Neural progenitor cell (in vitro differentiated cells): ENCODE measurements at regions not wholly inside any gene's neighbourhood (a gene's known extent, or its start where the extent isn't known, plus 50 kb on each side); places are given as distances from the start of the nearest gene placed in this dataset.
A peak's percentile ranks its signal among the peaks of the same experiment; 100 is the strongest.

Experiments used
- DNase-seq: peaks from one replicate; pipeline ENCODE4 v3.0.0-alpha.2; 2016; ENCODE audit warnings: low spot score
- H2AFZ ChIP-seq: fragments of 200-600 bp; sonication (generic); replicated peaks from 2 replicates; pipeline ENCODE4 v1.6.1; 2016; ENCODE audit warnings: antibody characterized with exemption
- H3F3A ChIP-seq: fragments of 200-600 bp; sonication (generic); 2 replicates; pipeline ENCODE4 v1.6.1; 2016; ENCODE audit warnings: antibody characterized with exemption, low read depth
- H3K27ac ChIP-seq: fragments of 200-600 bp; sonication (generic); 2 replicates; pipeline ENCODE4 v1.5.1; 2016; ENCODE audit warnings: mild to moderate bottlenecking
- H3K27me3 ChIP-seq: fragments of 200-600 bp; sonication (generic); 2 replicates; pipeline ENCODE4 v1.6.1; 2016; ENCODE audit warnings: mild to moderate bottlenecking, moderate library complexity
- H3K36me3 ChIP-seq: fragments of 200-600 bp; sonication (generic); 2 replicates; pipeline ENCODE4 v1.5.1; 2016
- H3K4me1 ChIP-seq: fragments of 200-600 bp; sonication (generic); 2 replicates; pipeline ENCODE4 v1.6.1; 2016; ENCODE audit warnings: mixed run types
- H3K4me2 ChIP-seq: fragments of 200-600 bp; sonication (generic); 2 replicates; pipeline ENCODE4 v1.6.1; 2016
- H3K4me3 ChIP-seq: fragments of 200-600 bp; sonication (generic); 2 replicates; pipeline ENCODE4 v1.5.1; 2016
- H3K79me2 ChIP-seq: fragments of 200-600 bp; sonication (generic); 2 replicates; pipeline ENCODE4 v1.6.1; 2016; ENCODE audit warnings: low read depth
- H3K9ac ChIP-seq: fragments of 200-600 bp; sonication (generic); 2 replicates; pipeline ENCODE4 v1.6.1; 2016
- H3K9me3 ChIP-seq: fragments of 200-600 bp; sonication (generic); 2 replicates; pipeline ENCODE4 v1.5.1; 2016; ENCODE audit warnings: low read depth
- H4K20me1 ChIP-seq: fragments of 200-600 bp; sonication (generic); 2 replicates; pipeline ENCODE4 v1.6.1; 2016; ENCODE audit warnings: low read depth
- H3K27ac Mint-ChIP-seq: 3 replicates; pipeline ENCODE4 v1.8.0; 2021; ENCODE audit warnings: mixed read lengths
- H3K27me3 Mint-ChIP-seq: 2 replicates; pipeline ENCODE4 v1.8.0; 2022; ENCODE audit warnings: low read depth, mild to moderate bottlenecking, inconsistent platforms, moderate library complexity, mixed read lengths; ENCODE audit not compliant: insufficient read depth
- H3K36me3 Mint-ChIP-seq: 3 replicates; pipeline ENCODE4 v1.8.0; 2021; ENCODE audit warnings: mixed read lengths
- H3K4me1 Mint-ChIP-seq: 3 replicates; pipeline ENCODE4 v1.8.0; 2021; ENCODE audit warnings: mixed read lengths
- H3K4me3 Mint-ChIP-seq: 3 replicates; pipeline ENCODE4 v1.8.0; 2021; ENCODE audit warnings: mild to moderate bottlenecking, moderate library complexity, mixed read lengths
- H3K9me3 Mint-ChIP-seq: 3 replicates; pipeline ENCODE4 v1.8.0; 2020; ENCODE audit warnings: mixed read lengths
- CTCF ChIP-seq: fragments of 200-600 bp; sonication (generic); IDR thresholded peaks from 2 replicates; pipeline ENCODE4 v1.5.1; 2017; ENCODE audit warnings: antibody characterized with exemption, mild to moderate bottlenecking
- EZH2 ChIP-seq: fragments of 200-600 bp; sonication (generic); IDR thresholded peaks from 2 replicates; pipeline ENCODE4 v1.6.1; 2017; ENCODE audit warnings: antibody characterized with exemption, mild to moderate bottlenecking, moderate library complexity
- EZH2phosphoT487 ChIP-seq: fragments of 200-600 bp; sonication (generic); IDR thresholded peaks from 2 replicates; pipeline ENCODE4 v1.6.1; 2017; ENCODE audit warnings: antibody characterized with exemption

- TF ChIP-seq EZH2, result no peak
- no peak for TF ChIP-seq CTCF
- Mint-ChIP-seq H3K4me1 (peaks cover 18% of the 10 kb centered on the region), H3K36me3 (no peaks in the 10 kb centered on the region), H3K9me3 (no peaks in the 10 kb centered on the region), H3K27ac (no peak overlapping the region), H3K27me3 (peaks cover 20% of the 10 kb centered on the region), H3K4me3 (no peak overlapping the region)
- Histone ChIP-seq H3K4me3 (no peak overlapping the region), H3K9ac (no peak overlapping the region), H3K4me1 (no peaks in the 10 kb centered on the region), H4K20me1 (peaks cover 5% of the 10 kb centered on the region), H3K79me2 (no peaks in the 10 kb centered on the region), H3F3A (no peaks in the 10 kb centered on the region), H3K27me3 (peaks cover 14% of the 10 kb centered on the region), H3K36me3 (no peaks in the 10 kb centered on the region), H2AFZ (no peak overlapping the region), H3K9me3 (no peaks in the 10 kb centered on the region), H3K4me2 (no peak overlapping the region), H3K27ac (no peak overlapping the region)
- DNase-seq, result no peak
Measured at GRCh38 chr22:26927821-26928220, 270.4 kb downstream of the MIAT start.

GRCh38 chr22:26931471-26931870 lies 274.1 kb downstream of the MIAT start:
- Histone ChIP-seq H4K20me1 (no peaks in the 10 kb centered on the region), H3F3A (no peaks in the 10 kb centered on the region), H3K4me2 (no peak overlapping the region), H3K27me3 (peaks cover 9% of the 10 kb centered on the region), H3K27ac (no peak overlapping the region), H3K36me3 (no peaks in the 10 kb centered on the region), H3K9me3 (no peaks in the 10 kb centered on the region), H3K4me1 (no peaks in the 10 kb centered on the region), H2AFZ (no peak overlapping the region), H3K9ac (no peak overlapping the region), H3K4me3 (no peak overlapping the region), H3K79me2 (no peaks in the 10 kb centered on the region)
- H3K27me3 Mint-ChIP-seq, result peaks cover 9% of the 10 kb centered on the region
- H3K27ac Mint-ChIP-seq, result peak overlapping the region; percentile 30
- no peak for DNase-seq
- TF ChIP-seq EZH2phosphoT487, result no peak
- no peak for TF ChIP-seq EZH2
- TF ChIP-seq CTCF, result no peak
- H3K36me3 Mint-ChIP-seq, result no peaks in the 10 kb centered on the region
- H3K4me1 Mint-ChIP-seq, result peaks cover 12% of the 10 kb centered on the region
- no peaks in the 10 kb centered on the region for H3K9me3 Mint-ChIP-seq
- H3K4me3 Mint-ChIP-seq, result no peak overlapping the region

- Mint-ChIP-seq H3K36me3 (peaks cover 3% of the 10 kb centered on the region), H3K4me1 (peaks cover 12% of the 10 kb centered on the region), H3K4me3 (no peak overlapping the region), H3K27me3 (peaks cover 9% of the 10 kb centered on the region), H3K9me3 (peaks cover 2% of the 10 kb centered on the region), H3K27ac (no peak overlapping the region)
- Histone ChIP-seq H3K4me2 (no peak overlapping the region), H3K36me3 (no peaks in the 10 kb centered on the region), H4K20me1 (no peaks in the 10 kb centered on the region), H3K4me3 (no peak overlapping the region), H3K79me2 (no peaks in the 10 kb centered on the region), H3K27me3 (peaks cover 1% of the 10 kb centered on the region), H3F3A (no peaks in the 10 kb centered on the region), H3K27ac (no peak overlapping the region), H2AFZ (no peak overlapping the region), H3K4me1 (no peaks in the 10 kb centered on the region), H3K9me3 (peaks cover 7% of the 10 kb centered on the region), H3K9ac (no peak overlapping the region)
- no peak for TF ChIP-seq EZH2
- no peak for TF ChIP-seq CTCF
- no peak for TF ChIP-seq EZH2phosphoT487
- DNase-seq, result no peak
Measured at GRCh38 chr22:26933105-26933590, 275.8 kb downstream of the MIAT start.
